Lower leg skin (tissue), 3 donors: ENCODE measurements at regions not wholly inside any gene's neighbourhood (a gene's known extent, or its start where the extent isn't known, plus 50 kb on each side); places are given as distances from the start of the nearest gene placed in this dataset.

Experiments
- CTCF ChIP-seq, 3 donors: fragments of 450-650 bp; IDR thresholded peaks; one replicate each; pipeline ENCODE4 v1.5.1; 2016; ENCODE audit warnings: antibody characterized with exemption in 3 of 3, mild to moderate bottlenecking in 3 of 3, moderate library complexity in 2 of 3
- POLR2A ChIP-seq, 2 donors: fragments of 450-650 bp; IDR thresholded peaks; one replicate each; pipeline ENCODE4 v1.6.1; 2016 to 2017; ENCODE audit warnings: antibody characterized with exemption in 2 of 2, mild to moderate bottlenecking in 1 of 2, moderate library complexity in 1 of 2

DNA sequence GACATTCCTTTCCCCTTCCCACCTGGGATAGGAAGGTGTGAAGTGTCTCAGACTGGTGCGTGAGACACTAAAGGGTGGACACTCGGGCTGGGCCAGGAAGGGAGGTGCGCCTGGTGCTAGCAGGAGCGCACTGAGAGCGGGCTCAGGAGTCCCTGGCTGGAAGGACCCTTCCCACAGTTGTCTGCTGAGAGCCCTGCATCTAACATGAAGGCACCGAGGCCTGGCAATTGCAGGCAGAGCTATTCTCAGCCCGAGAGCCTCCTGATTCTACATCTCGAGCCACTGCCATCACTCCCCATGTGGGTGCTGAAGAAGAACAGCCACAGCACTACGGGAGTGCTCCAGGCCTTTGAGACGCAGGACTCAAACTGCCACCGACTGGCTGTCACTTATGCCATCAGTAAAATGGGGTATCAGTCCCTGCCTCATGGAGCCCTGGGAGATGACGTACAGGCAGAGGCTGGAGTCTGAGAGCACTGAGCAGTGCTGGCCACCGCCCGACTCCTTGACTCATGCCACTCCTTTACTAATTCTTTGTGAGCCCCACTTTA is 159.4 kb downstream of the KLF13 start:
- no peak for TF ChIP-seq POLR2A (IDR thresholded peaks at IDR 0.05)
- no peak for TF ChIP-seq CTCF (IDR thresholded peaks at IDR 0.05)
